DND-41 (cell line): ENCODE measurements at regions not wholly inside any gene's neighbourhood (a gene's known extent, or its start where the extent isn't known, plus 50 kb on each side); places are given as distances from the start of the nearest gene placed in this dataset.

Source experiments
- EZH2 ChIP-seq: IDR thresholded peaks from 3 replicates; pipeline ENCODE4 v1.6.1; 2012; ENCODE audit warnings: borderline replicate concordance, low read depth, mild to moderate bottlenecking, moderate library complexity, low read length, inconsistent platforms; ENCODE audit not compliant: severe bottlenecking
- TF ChIP-seq, protein P1 (sequence below): IDR thresholded peaks from 2 replicates; pipeline ENCODE4 v1.5.1; 2012; ENCODE audit warnings: borderline replicate concordance, low read length, moderate library complexity, mild to moderate bottlenecking; ENCODE audit not compliant: poor library complexity, severe bottlenecking; ENCODE audit errors: extremely low read depth

DNA sequence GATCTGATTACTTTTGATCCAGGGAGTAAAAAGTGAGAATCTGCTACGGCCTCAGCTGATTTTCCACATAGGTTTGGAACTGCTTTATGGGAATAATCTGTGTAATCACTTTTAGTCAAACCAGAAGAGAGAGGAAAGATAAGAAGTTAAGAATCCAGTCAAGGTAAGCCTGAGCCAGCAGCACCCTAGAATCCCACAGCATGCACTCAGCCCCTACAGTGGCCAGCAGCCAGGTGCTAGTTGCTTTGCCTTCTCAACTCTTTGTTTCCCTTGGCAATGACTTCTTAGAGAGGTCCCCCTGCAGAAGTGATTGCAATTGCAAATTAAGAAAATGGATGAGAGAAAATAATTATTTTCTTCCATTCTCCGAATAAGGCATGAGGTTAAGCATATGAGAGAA lies 59.7 kb upstream of the TMED7 start:
- TF ChIP-seq, protein P1, sequence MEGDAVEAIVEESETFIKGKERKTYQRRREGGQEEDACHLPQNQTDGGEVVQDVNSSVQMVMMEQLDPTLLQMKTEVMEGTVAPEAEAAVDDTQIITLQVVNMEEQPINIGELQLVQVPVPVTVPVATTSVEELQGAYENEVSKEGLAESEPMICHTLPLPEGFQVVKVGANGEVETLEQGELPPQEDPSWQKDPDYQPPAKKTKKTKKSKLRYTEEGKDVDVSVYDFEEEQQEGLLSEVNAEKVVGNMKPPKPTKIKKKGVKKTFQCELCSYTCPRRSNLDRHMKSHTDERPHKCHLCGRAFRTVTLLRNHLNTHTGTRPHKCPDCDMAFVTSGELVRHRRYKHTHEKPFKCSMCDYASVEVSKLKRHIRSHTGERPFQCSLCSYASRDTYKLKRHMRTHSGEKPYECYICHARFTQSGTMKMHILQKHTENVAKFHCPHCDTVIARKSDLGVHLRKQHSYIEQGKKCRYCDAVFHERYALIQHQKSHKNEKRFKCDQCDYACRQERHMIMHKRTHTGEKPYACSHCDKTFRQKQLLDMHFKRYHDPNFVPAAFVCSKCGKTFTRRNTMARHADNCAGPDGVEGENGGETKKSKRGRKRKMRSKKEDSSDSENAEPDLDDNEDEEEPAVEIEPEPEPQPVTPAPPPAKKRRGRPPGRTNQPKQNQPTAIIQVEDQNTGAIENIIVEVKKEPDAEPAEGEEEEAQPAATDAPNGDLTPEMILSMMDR, result no peak
- TF ChIP-seq EZH2, result no peak
